ENCODE measurements at regions not wholly inside any gene's neighbourhood (a gene's known extent, or its start where the extent isn't known, plus 50 kb on each side); places are given as distances from the start of the nearest gene placed in this dataset.

DNA sequence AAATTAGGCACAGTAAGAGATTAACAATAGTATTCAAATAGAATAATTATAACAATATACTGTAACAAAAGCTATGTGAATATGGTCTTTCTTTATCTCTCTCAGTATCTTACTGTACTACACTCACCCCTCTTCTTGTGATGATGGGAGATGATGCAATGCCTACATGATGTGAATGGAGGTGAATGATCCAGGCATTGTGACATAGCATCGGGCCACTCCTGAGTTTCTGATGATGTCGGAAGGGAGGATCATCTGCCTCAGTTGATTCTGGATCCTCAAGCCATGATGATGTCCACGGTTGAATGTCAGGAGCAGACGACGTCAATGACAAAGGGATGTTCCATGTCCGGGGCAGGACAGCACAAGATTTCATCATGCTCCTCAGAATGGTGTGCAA, 268.3 kb upstream of the MGAT5 start:
- no peak overlapping the region for H3K4me3 ChIP-seq (ENCODE audit: low read length in 2 of 2)
- H4K8ac ChIP-seq (ENCODE audit: low read depth, low read length), result no peak overlapping the region
- no peak overlapping the region for H3K18ac ChIP-seq (ENCODE audit: low read length)
- H2AK5ac ChIP-seq (ENCODE audit: low read depth, low read length), result no peak overlapping the region
- H2BK120ac ChIP-seq (ENCODE audit: low read depth, low read length), result no peak overlapping the region
- no peaks in the 10 kb centered on the region for H3K36me3 ChIP-seq (replicated peaks in 1 of 2; ENCODE audit: control insufficient read depth in 2 of 2, insufficient read depth in 2 of 2, low read length in 2 of 2)
- peaks cover 0 to 3% of the 10 kb centered on the region in 2 donors for H3K9me3 ChIP-seq (replicated peaks in 1 of 2; ENCODE audit: control insufficient read depth in 2 of 2, insufficient read depth in 1 of 2, low read depth in 1 of 2, low read length in 2 of 2)
- no peaks in the 10 kb centered on the region for H3K79me1 ChIP-seq (ENCODE audit: low read depth, low read length)
- H3K4ac ChIP-seq (ENCODE audit: low read length), result no peak overlapping the region
- no peak overlapping the region for H4K91ac ChIP-seq (ENCODE audit: low read depth, low read length, poor library complexity)
- no peak for DNase-seq (ENCODE audit: low spot score)
- no peak overlapping the region for H2BK5ac ChIP-seq (ENCODE audit: low read length)
- no CpG with 5 or more reads among the region's 6 CpGs for WGBS, 2 donors (ENCODE audit: extremely low coverage in 2 of 2, insufficient read length in 2 of 2, insufficient replicate concordance in 1 of 2)
- H2AFZ ChIP-seq (ENCODE audit: low read length), result no peak overlapping the region
- peaks cover 0 to 2% of the 10 kb centered on the region in 2 donors for H3K4me1 ChIP-seq (ENCODE audit: control insufficient read depth in 2 of 2, insufficient read depth in 1 of 2, low read depth in 1 of 2, low read length in 2 of 2)
- no peak overlapping the region for H3K27ac ChIP-seq (replicated peaks; ENCODE audit: low read length)
- peaks cover 0 to 11% (median 0%) of the 10 kb centered on the region in 3 experiments for H3K27me3 ChIP-seq (ENCODE audit: control insufficient read depth in 3 of 3, insufficient read depth in 3 of 3, low read depth in 1 of 3, low read length in 3 of 3)
- H2BK12ac ChIP-seq (ENCODE audit: low read length), result no peak overlapping the region
- no peak overlapping the region for H3K23ac ChIP-seq (ENCODE audit: low read depth, low read length, poor library complexity)
- no peak overlapping the region for H3K14ac ChIP-seq (ENCODE audit: low read length)
- H2BK15ac ChIP-seq (ENCODE audit: low read length), result no peak overlapping the region
- no peak overlapping the region for H3K9ac ChIP-seq (ENCODE audit: low read depth, low read length, poor library complexity)
- no peak overlapping the region for H3K4me2 ChIP-seq (ENCODE audit: insufficient read depth, low read length, poor library complexity, severe bottlenecking)

DNA sequence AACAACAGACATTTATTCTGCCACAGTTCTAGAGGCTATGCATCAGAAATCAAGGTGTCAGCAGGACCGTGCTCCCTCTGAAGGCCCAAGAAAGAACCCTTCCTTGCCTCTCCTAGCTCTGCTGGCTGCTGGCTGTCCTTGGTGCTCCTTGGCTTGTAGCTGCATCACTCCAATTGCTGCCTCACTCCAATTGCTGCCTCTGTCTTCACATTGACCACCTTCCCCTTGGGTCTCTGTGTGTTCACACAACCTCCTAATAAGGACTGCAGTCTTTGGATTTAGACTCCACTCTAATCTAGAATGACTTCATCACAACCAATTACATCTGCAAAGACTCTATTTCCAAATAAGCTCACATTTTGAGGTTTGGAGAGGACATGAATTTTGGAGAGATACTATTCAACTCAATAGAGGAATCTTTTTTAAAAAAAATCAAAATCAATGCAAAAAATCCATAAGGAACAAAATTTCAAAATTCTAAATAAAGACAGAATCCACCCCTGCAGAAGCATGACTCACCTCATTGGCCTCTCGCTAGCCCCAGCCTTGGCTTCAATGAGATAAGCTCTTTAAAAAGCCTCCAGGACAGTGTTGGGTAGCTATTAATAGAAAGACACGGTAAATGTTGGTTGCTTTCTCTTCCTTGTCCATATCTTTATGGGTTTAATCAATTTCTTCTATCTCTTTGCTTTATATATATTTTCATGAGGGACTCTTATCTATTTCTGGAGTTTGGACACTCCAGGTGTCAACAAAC, 267.6 kb upstream of the MGAT5 start:
- no peak overlapping the region for H2BK5ac ChIP-seq (ENCODE audit: low read length)
- no peak overlapping the region for H3K27ac ChIP-seq (replicated peaks; ENCODE audit: low read length)
- no peaks in the 10 kb centered on the region for H3K36me3 ChIP-seq (replicated peaks in 1 of 2; ENCODE audit: control insufficient read depth in 2 of 2, insufficient read depth in 2 of 2, low read length in 2 of 2)
- peaks cover 0 to 2% of the 10 kb centered on the region in 2 donors for H3K4me1 ChIP-seq (ENCODE audit: control insufficient read depth in 2 of 2, insufficient read depth in 1 of 2, low read depth in 1 of 2, low read length in 2 of 2)
- H2AFZ ChIP-seq (ENCODE audit: low read length), result no peak overlapping the region
- no peak overlapping the region for H2BK12ac ChIP-seq (ENCODE audit: low read length)
- H3K14ac ChIP-seq (ENCODE audit: low read length), result no peak overlapping the region
- H3K4ac ChIP-seq (ENCODE audit: low read length), result no peak overlapping the region
- H3K27me3 ChIP-seq (ENCODE audit: control insufficient read depth in 3 of 3, insufficient read depth in 3 of 3, low read depth in 1 of 3, low read length in 3 of 3), result peaks cover 0 to 17% (median 0%) of the 10 kb centered on the region in 3 experiments
- no peak overlapping the region for H4K91ac ChIP-seq (ENCODE audit: low read depth, low read length, poor library complexity)
- no peak overlapping the region for H3K9ac ChIP-seq (ENCODE audit: low read depth, low read length, poor library complexity)
- WGBS, 2 donors (ENCODE audit: extremely low coverage in 2 of 2, insufficient read length in 2 of 2, insufficient replicate concordance in 1 of 2), result no CpG with 5 or more reads among the region's 3 CpGs
- no peak overlapping the region for H3K4me2 ChIP-seq (ENCODE audit: insufficient read depth, low read length, poor library complexity, severe bottlenecking)
- no peaks in the 10 kb centered on the region for H3K79me1 ChIP-seq (ENCODE audit: low read depth, low read length)
- no peak for DNase-seq (ENCODE audit: low spot score)
- no peak overlapping the region for H4K8ac ChIP-seq (ENCODE audit: low read depth, low read length)
- H3K9me3 ChIP-seq (replicated peaks in 1 of 2; ENCODE audit: control insufficient read depth in 2 of 2, insufficient read depth in 1 of 2, low read depth in 1 of 2, low read length in 2 of 2), result peaks cover 0 to 3% of the 10 kb centered on the region in 2 donors
- no peak overlapping the region for H2BK15ac ChIP-seq (ENCODE audit: low read length)
- no peak overlapping the region for H2BK120ac ChIP-seq (ENCODE audit: low read depth, low read length)
- no peak overlapping the region for H3K18ac ChIP-seq (ENCODE audit: low read length)
- H3K4me3 ChIP-seq (ENCODE audit: low read length in 2 of 2), result no peak overlapping the region
- H3K23ac ChIP-seq (ENCODE audit: low read depth, low read length, poor library complexity), result no peak overlapping the region
- H2AK5ac ChIP-seq (ENCODE audit: low read depth, low read length), result no peak overlapping the region

DNA sequence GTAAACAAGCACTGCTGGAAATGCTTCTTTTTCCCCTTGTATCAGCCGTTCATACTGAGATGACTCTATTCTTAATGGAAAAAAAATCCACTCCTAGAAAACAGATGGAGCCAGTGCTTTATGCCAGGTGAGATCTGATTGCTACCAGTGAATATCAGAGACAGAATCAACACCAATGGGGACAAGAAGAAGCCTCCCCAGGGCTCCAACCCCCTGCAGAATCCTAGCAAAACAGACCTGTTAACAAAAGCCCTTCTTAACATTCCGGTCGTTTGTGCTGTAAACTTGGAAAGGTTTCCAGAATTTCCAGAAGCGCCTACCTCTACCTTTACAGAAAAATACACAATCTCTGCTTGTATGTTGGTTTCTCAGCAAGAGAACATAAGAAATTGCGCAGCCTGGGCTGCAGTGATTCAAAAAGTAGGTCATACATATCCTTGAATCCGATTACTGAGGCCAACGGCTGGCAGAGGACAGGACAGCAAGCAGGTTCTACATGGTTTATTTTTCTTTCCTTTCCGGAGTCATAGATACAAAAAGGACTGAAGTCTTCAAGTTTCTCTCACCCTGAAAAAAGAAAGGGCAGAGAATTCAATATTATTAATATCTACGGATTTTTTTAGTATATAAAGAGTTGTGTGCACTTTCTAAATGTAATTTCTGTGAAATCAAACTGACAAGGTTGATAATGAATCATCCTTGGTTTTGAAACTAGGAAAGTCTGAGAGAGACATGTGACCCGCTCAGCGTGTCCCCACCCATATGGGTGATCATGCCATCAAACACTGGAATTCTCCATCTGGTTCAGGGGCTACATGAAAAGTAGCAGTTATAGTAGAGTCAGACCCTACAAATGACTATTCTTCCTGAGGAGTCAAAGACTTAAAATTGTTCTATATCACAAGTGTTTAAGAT, 266.7 kb upstream of the MGAT5 start:
- no peak for DNase-seq (ENCODE audit: low spot score)

More for the DNA sequence above, 266.7 kb upstream of the MGAT5 start:
- H3K36me3 ChIP-seq (replicated peaks in 1 of 2; ENCODE audit: control insufficient read depth in 2 of 2, insufficient read depth in 2 of 2, low read length in 2 of 2), result no peaks in the 10 kb centered on the region
- no peak overlapping the region for H4K91ac ChIP-seq (ENCODE audit: low read depth, low read length, poor library complexity)
- H3K18ac ChIP-seq (ENCODE audit: low read length), result no peak overlapping the region
- peaks cover 0 to 3% of the 10 kb centered on the region in 2 donors for H3K9me3 ChIP-seq (replicated peaks in 1 of 2; ENCODE audit: control insufficient read depth in 2 of 2, insufficient read depth in 1 of 2, low read depth in 1 of 2, low read length in 2 of 2)
- H3K9ac ChIP-seq (ENCODE audit: low read depth, low read length, poor library complexity), result no peak overlapping the region
- H3K79me1 ChIP-seq (ENCODE audit: low read depth, low read length), result no peaks in the 10 kb centered on the region
- peaks cover 0 to 2% of the 10 kb centered on the region in 2 donors for H3K4me1 ChIP-seq (ENCODE audit: control insufficient read depth in 2 of 2, insufficient read depth in 1 of 2, low read depth in 1 of 2, low read length in 2 of 2)
- H2AK5ac ChIP-seq (ENCODE audit: low read depth, low read length), result no peak overlapping the region
- no peak overlapping the region for H3K27ac ChIP-seq (replicated peaks; ENCODE audit: low read length)
- H3K27me3 ChIP-seq (ENCODE audit: control insufficient read depth in 3 of 3, insufficient read depth in 3 of 3, low read depth in 1 of 3, low read length in 3 of 3), result peaks cover 0 to 20% (median 0%) of the 10 kb centered on the region in 3 experiments
- H2BK120ac ChIP-seq (ENCODE audit: low read depth, low read length), result no peak overlapping the region
- no CpG with 5 or more reads among the region's 11 CpGs for WGBS, 2 donors (ENCODE audit: extremely low coverage in 2 of 2, insufficient read length in 2 of 2, insufficient replicate concordance in 1 of 2)
- H2BK15ac ChIP-seq (ENCODE audit: low read length), result no peak overlapping the region
- no peak overlapping the region for H3K4me2 ChIP-seq (ENCODE audit: insufficient read depth, low read length, poor library complexity, severe bottlenecking)
- H2AFZ ChIP-seq (ENCODE audit: low read length), result no peak overlapping the region
- no peak overlapping the region for H4K8ac ChIP-seq (ENCODE audit: low read depth, low read length)
- H2BK12ac ChIP-seq (ENCODE audit: low read length), result no peak overlapping the region
- H3K23ac ChIP-seq (ENCODE audit: low read depth, low read length, poor library complexity), result no peak overlapping the region
- no peak overlapping the region for H3K4me3 ChIP-seq (ENCODE audit: low read length in 2 of 2)
- no peak overlapping the region for H3K14ac ChIP-seq (ENCODE audit: low read length)
- H2BK5ac ChIP-seq (ENCODE audit: low read length), result no peak overlapping the region
- H3K4ac ChIP-seq (ENCODE audit: low read length), result no peak overlapping the region

Data from neuronal stem cell (in vitro differentiated cells).